GM12878 (cell line): ENCODE measurements at regions not wholly inside any gene's neighbourhood (a gene's known extent, or its start where the extent isn't known, plus 50 kb on each side); places are given as distances from the start of the nearest gene placed in this dataset.

Source experiments
- CHD2 ChIP-seq: IDR thresholded peaks from 2 replicates; pipeline ENCODE4 v1.6.1; 2011; ENCODE audit warnings: low read depth, low read length, improper control_type of control experiment, borderline replicate concordance
- GABPA ChIP-seq: IDR thresholded peaks from 2 replicates; pipeline ENCODE4 v1.6.1; 2014; ENCODE audit warnings: antibody characterized with exemption, low read depth, mild to moderate bottlenecking, inconsistent platforms
- HDAC6 ChIP-seq: fragments of 200-600 bp; sonication (generic); IDR thresholded peaks from one replicate; pipeline ENCODE4 v1.8.0; 2017; ENCODE audit warnings: antibody characterized with exemption; ENCODE audit not compliant: unreplicated experiment
- POLR2A ChIP-seq: IDR thresholded peaks from 2 replicates; pipeline ENCODE4 v1.6.1; 2011; ENCODE audit warnings: low read depth, mild to moderate bottlenecking, low read length
- RAD21 ChIP-seq: IDR thresholded peaks from 2 replicates; pipeline ENCODE4 v1.6.1; 2011; ENCODE audit warnings: mild to moderate bottlenecking, low read depth, low read length, moderate library complexity; ENCODE audit not compliant: insufficient read depth
- SMARCA5 ChIP-seq: fragments of 450-650 bp; IDR thresholded peaks from 2 replicates; pipeline ENCODE4 v1.6.1; 2017; ENCODE audit warnings: mild to moderate bottlenecking
- TBL1XR1 ChIP-seq: IDR thresholded peaks from 2 replicates; pipeline ENCODE4 v1.6.1; 2012; ENCODE audit warnings: low read depth, low read length, improper control_type of control experiment
- TF ChIP-seq, protein P1 (sequence below), 3 experiments: IDR thresholded peaks in 2 of 3; conservative IDR thresholded peaks in 1 of 3; 2 replicates each; pipeline ENCODE4 v1.5.1; 2011; ENCODE audit warnings: low read depth in 3 of 3, low read length in 3 of 3, mild to moderate bottlenecking in 3 of 3, control low read depth in 2 of 3, moderate library complexity in 2 of 3, inconsistent platforms in 1 of 3, mixed read lengths in 1 of 3; ENCODE audit not compliant: control insufficient read depth in 2 of 3, insufficient read depth in 1 of 3; ENCODE audit errors: extremely low read depth in 1 of 3
- TF ChIP-seq, protein P2 (sequence below): fragments of 450-650 bp; IDR thresholded peaks from 2 replicates; pipeline ENCODE4 v1.6.1; 2017; ENCODE audit warnings: mild to moderate bottlenecking, moderate library complexity
- TF ChIP-seq, protein P3 (sequence below): IDR thresholded peaks from 2 replicates; pipeline ENCODE4 v1.6.1; 2012; ENCODE audit warnings: low read depth, low read length, improper control_type of control experiment
- TF ChIP-seq, protein P4 (sequence below): IDR thresholded peaks from 2 replicates; pipeline ENCODE4 v1.6.1; 2011; ENCODE audit warnings: low read depth, mild to moderate bottlenecking, low read length, moderate library complexity, borderline replicate concordance; ENCODE audit errors: extremely low read depth

DNA sequence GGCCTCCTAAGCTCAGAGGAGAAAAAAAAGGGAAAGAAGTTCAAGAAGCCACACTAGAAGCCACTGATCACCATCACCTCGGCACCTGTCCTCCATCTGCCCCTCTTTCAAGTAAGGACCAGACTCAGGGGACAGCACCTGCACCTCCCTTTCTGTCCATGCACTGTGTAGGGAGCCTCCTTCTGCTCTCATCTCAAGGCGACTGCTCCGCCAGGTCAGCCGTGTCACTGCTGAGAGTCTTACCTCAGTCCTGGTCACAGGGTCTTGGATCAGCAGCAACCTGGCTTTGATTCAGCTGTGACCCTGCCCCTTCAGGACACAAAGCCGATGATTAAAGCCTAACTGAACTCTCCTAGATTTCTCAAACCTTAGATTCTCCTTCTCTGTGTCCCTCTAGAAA lies 101.5 kb downstream of the ZNF280B start:
- no peak for TF ChIP-seq TBL1XR1
- TF ChIP-seq, protein P1, sequence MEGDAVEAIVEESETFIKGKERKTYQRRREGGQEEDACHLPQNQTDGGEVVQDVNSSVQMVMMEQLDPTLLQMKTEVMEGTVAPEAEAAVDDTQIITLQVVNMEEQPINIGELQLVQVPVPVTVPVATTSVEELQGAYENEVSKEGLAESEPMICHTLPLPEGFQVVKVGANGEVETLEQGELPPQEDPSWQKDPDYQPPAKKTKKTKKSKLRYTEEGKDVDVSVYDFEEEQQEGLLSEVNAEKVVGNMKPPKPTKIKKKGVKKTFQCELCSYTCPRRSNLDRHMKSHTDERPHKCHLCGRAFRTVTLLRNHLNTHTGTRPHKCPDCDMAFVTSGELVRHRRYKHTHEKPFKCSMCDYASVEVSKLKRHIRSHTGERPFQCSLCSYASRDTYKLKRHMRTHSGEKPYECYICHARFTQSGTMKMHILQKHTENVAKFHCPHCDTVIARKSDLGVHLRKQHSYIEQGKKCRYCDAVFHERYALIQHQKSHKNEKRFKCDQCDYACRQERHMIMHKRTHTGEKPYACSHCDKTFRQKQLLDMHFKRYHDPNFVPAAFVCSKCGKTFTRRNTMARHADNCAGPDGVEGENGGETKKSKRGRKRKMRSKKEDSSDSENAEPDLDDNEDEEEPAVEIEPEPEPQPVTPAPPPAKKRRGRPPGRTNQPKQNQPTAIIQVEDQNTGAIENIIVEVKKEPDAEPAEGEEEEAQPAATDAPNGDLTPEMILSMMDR (IDR thresholded peaks at IDR 0.05 in 2 of 3, conservative IDR thresholded peaks at IDR 0.05 in 1 of 3; ENCODE audit: control insufficient read depth in 2 of 3, extremely low read depth in 1 of 3, insufficient read depth in 1 of 3, low read depth in 3 of 3, low read length in 3 of 3): no peak
- TF ChIP-seq, protein P2, sequence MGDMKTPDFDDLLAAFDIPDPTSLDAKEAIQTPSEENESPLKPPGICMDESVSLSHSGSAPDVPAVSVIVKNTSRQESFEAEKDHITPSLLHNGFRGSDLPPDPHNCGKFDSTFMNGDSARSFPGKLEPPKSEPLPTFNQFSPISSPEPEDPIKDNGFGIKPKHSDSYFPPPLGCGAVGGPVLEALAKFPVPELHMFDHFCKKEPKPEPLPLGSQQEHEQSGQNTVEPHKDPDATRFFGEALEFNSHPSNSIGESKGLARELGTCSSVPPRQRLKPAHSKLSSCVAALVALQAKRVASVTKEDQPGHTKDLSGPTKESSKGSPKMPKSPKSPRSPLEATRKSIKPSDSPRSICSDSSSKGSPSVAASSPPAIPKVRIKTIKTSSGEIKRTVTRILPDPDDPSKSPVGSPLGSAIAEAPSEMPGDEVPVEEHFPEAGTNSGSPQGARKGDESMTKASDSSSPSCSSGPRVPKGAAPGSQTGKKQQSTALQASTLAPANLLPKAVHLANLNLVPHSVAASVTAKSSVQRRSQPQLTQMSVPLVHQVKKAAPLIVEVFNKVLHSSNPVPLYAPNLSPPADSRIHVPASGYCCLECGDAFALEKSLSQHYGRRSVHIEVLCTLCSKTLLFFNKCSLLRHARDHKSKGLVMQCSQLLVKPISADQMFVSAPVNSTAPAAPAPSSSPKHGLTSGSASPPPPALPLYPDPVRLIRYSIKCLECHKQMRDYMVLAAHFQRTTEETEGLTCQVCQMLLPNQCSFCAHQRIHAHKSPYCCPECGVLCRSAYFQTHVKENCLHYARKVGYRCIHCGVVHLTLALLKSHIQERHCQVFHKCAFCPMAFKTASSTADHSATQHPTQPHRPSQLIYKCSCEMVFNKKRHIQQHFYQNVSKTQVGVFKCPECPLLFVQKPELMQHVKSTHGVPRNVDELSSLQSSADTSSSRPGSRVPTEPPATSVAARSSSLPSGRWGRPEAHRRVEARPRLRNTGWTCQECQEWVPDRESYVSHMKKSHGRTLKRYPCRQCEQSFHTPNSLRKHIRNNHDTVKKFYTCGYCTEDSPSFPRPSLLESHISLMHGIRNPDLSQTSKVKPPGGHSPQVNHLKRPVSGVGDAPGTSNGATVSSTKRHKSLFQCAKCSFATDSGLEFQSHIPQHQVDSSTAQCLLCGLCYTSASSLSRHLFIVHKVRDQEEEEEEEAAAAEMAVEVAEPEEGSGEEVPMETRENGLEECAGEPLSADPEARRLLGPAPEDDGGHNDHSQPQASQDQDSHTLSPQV: no peak
- TF ChIP-seq POLR2A: no peak
- TF ChIP-seq, protein P3, sequence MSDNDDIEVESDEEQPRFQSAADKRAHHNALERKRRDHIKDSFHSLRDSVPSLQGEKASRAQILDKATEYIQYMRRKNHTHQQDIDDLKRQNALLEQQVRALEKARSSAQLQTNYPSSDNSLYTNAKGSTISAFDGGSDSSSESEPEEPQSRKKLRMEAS: no peak
- TF ChIP-seq SMARCA5: no peak
- TF ChIP-seq RAD21: no peak
- TF ChIP-seq, protein P4, sequence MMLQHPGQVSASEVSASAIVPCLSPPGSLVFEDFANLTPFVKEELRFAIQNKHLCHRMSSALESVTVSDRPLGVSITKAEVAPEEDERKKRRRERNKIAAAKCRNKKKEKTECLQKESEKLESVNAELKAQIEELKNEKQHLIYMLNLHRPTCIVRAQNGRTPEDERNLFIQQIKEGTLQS: no peak
- TF ChIP-seq GABPA: no peak
- TF ChIP-seq CHD2: no peak
- TF ChIP-seq HDAC6: no peak
